IMR-90 (cell line): ENCODE measurements at regions not wholly inside any gene's neighbourhood (a gene's known extent, or its start where the extent isn't known, plus 50 kb on each side); places are given as distances from the start of the nearest gene placed in this dataset.

Experiments
- ATAC-seq: fragments of 200-7000 bp; cut with Tn5 transposase; 2 replicates; pipeline ENCODE4 v1.9.1; 2020; ENCODE audit warnings: low read depth, mild to moderate bottlenecking, moderate library complexity
- BruUV-seq: library from RNA; stranded (reverse); fragments of 400-500 nt; replicated peaks from 2 replicates; lab custom pipeline; 2021; lab: Mats Ljungman, UMichigan
- CTCF ChIA-PET: fragments of 300-600 bp; formaldehyde crosslinking; extraction: SDS; loops from one replicate; lab custom pipeline; 2021; ENCODE audit warnings: antibody characterized with exemption; lab: Yijun Ruan, JAX
- POLR2A ChIA-PET: fragments of 300-600 bp; sonication (Branson Sonifier 250); formaldehyde crosslinking; loops from one replicate; lab custom pipeline; 2022; ENCODE audit warnings: antibody characterized with exemption; ENCODE audit not compliant: unreplicated experiment; lab: Charles Lee
- DNase-seq: peaks from one replicate; pipeline ENCODE4 v3.0.0; 2013
- H2AFZ ChIP-seq: replicated peaks from 2 replicates; pipeline ENCODE3; 2013; ENCODE audit warnings: low read length, mild to moderate bottlenecking; ENCODE audit not compliant: poor library complexity
- H2AK5ac ChIP-seq: 2 replicates; pipeline ENCODE4 v1.6.1; 2013; ENCODE audit warnings: low read depth, low read length, inconsistent platforms
- H2AK9ac ChIP-seq: replicated peaks from 2 replicates; pipeline ENCODE3; 2013; ENCODE audit warnings: mild to moderate bottlenecking, low read depth, low read length, moderate library complexity; ENCODE audit not compliant: poor library complexity
- H2BK120ac ChIP-seq: 2 replicates; pipeline ENCODE4 v1.6.1; 2013; ENCODE audit warnings: low read depth, low read length, inconsistent platforms
- H2BK15ac ChIP-seq: 3 replicates; pipeline ENCODE4 v1.6.1; 2013; ENCODE audit warnings: low read depth, low read length, inconsistent platforms
- H2BK20ac ChIP-seq: 2 replicates; pipeline ENCODE4 v1.6.1; 2013; ENCODE audit warnings: low read depth, mild to moderate bottlenecking, inconsistent platforms, low read length, moderate library complexity
- H2BK5ac ChIP-seq: 2 replicates; pipeline ENCODE4 v1.6.1; 2013; ENCODE audit warnings: mild to moderate bottlenecking, low read depth, low read length, inconsistent platforms; ENCODE audit not compliant: poor library complexity, severe bottlenecking
- H3K14ac ChIP-seq: replicated peaks from 2 replicates; pipeline ENCODE4 v1.6.1; 2013; ENCODE audit warnings: low read depth, low read length, inconsistent platforms
- H3K18ac ChIP-seq: 2 replicates; pipeline ENCODE4 v1.6.1; 2013; ENCODE audit warnings: low read depth, low read length, control low read depth
- H3K23ac ChIP-seq: 2 replicates; pipeline ENCODE4 v1.6.1; 2013; ENCODE audit warnings: low read depth, low read length, inconsistent platforms
- H3K27ac ChIP-seq: 2 replicates; pipeline ENCODE4 v1.5.1; 2013; ENCODE audit warnings: mild to moderate bottlenecking, control low read depth, low read length; ENCODE audit not compliant: insufficient read depth
- H3K27me3 ChIP-seq: 2 replicates; pipeline ENCODE4 v1.6.1; 2013; ENCODE audit warnings: low read length; ENCODE audit not compliant: control insufficient read depth, insufficient read depth
- H3K36me3 ChIP-seq: 2 replicates; pipeline ENCODE4 v1.6.1; 2013; ENCODE audit warnings: low read length, mixed read lengths; ENCODE audit not compliant: control insufficient read depth, insufficient read depth
- H3K4ac ChIP-seq: 2 replicates; pipeline ENCODE4 v1.6.1; 2013; ENCODE audit warnings: low read depth, low read length, inconsistent platforms
- H3K4me1 ChIP-seq: 2 replicates; pipeline ENCODE4 v1.6.1; 2013; ENCODE audit warnings: low read length, mixed read lengths; ENCODE audit not compliant: control insufficient read depth, insufficient read depth
- H3K4me2 ChIP-seq: 2 replicates; pipeline ENCODE4 v1.6.1; 2013; ENCODE audit warnings: low read depth, mild to moderate bottlenecking, control low read depth, low read length, moderate library complexity
- H3K4me3 ChIP-seq: 2 replicates; pipeline ENCODE4 v1.5.1; 2013; ENCODE audit warnings: low read depth, mild to moderate bottlenecking, control low read depth, low read length, moderate library complexity; ENCODE audit not compliant: insufficient read depth
- H3K56ac ChIP-seq: 2 replicates; pipeline ENCODE4 v1.6.1; 2013; ENCODE audit warnings: low read length, inconsistent platforms; ENCODE audit not compliant: insufficient read depth; ENCODE audit errors: extremely low read depth
- H3K79me1 ChIP-seq, 2 experiments: 2 replicates each; pipeline ENCODE4 v1.6.1; 2013; ENCODE audit warnings: low read length in 2 of 2, inconsistent platforms in 1 of 2, low read depth in 1 of 2
- H3K9ac ChIP-seq: 2 replicates; pipeline ENCODE4 v1.6.1; 2013; ENCODE audit warnings: low read depth, low read length, control low read depth
- H3K9me1 ChIP-seq: 2 replicates; pipeline ENCODE4 v1.6.1; 2013; ENCODE audit warnings: low read length, inconsistent platforms; ENCODE audit not compliant: insufficient read depth
- H3K9me3 ChIP-seq: 2 replicates; pipeline ENCODE4 v1.6.1; 2013; ENCODE audit warnings: low read length; ENCODE audit not compliant: control insufficient read depth, insufficient read depth
- H4K20me1 ChIP-seq: 2 replicates; pipeline ENCODE4 v1.6.1; 2013; ENCODE audit warnings: low read length, inconsistent platforms; ENCODE audit not compliant: insufficient read depth
- H4K5ac ChIP-seq: 2 replicates; pipeline ENCODE4 v1.6.1; 2013; ENCODE audit warnings: mild to moderate bottlenecking, low read depth, low read length, control low read depth
- H4K8ac ChIP-seq, 2 experiments: 2 replicates each; pipeline ENCODE4 v1.6.1; 2013; ENCODE audit warnings: low read depth in 2 of 2, low read length in 2 of 2, control low read depth in 1 of 2, inconsistent platforms in 1 of 2
- H4K91ac ChIP-seq: 2 replicates; pipeline ENCODE4 v1.6.1; 2013; ENCODE audit warnings: low read depth, low read length, inconsistent platforms; ENCODE audit not compliant: insufficient read depth
- BHLHE40 ChIP-seq: fragments of 150-350 bp; IDR thresholded peaks from 2 replicates; pipeline ENCODE4 v1.6.1; 2016; ENCODE audit warnings: mild to moderate bottlenecking, low read depth, low read length
- CHD1 ChIP-seq: IDR thresholded peaks from 2 replicates; pipeline ENCODE4 v1.6.1; 2012; ENCODE audit warnings: low read depth, low read length, improper control_type of control experiment
- MAFK ChIP-seq: IDR thresholded peaks from 2 replicates; pipeline ENCODE4 v1.6.1; 2012; ENCODE audit warnings: low read depth, low read length, improper control_type of control experiment
- NFE2L2 ChIP-seq: fragments of 150-350 bp; IDR thresholded peaks from 2 replicates; pipeline ENCODE4 v1.6.1; 2016; ENCODE audit warnings: low read depth, mild to moderate bottlenecking, low read length
- POLR2A ChIP-seq: IDR thresholded peaks from 2 replicates; pipeline ENCODE4 v1.6.1; 2012; ENCODE audit warnings: mild to moderate bottlenecking, low read depth, low read length
- RAD21 ChIP-seq: IDR thresholded peaks from 2 replicates; pipeline ENCODE4 v1.6.1; 2012; ENCODE audit warnings: low read length, improper control_type of control experiment
- RFX5 ChIP-seq: IDR thresholded peaks from 2 replicates; pipeline ENCODE4 v1.8.0; 2012; ENCODE audit warnings: low read depth, mild to moderate bottlenecking, low read length, moderate library complexity
- WGBS, 2 experiments: methylation state at CpG; one replicate each; pipeline versions ENCODE4 v1.1.5 to v1.1.7; 2013; ENCODE audit warnings: missing lambda C conversion rate in 2 of 2; ENCODE audit not compliant: insufficient read length in 1 of 2; ENCODE audit errors: extremely low coverage in 2 of 2; 5-methylcytosine and 5-hydroxymethylcytosine counted together
- dilution Hi-C: fragments of 300-500 bp; cut with HindIII; formaldehyde crosslinking; loops from one replicate; pipeline ENCODE4 v1.14.3; 2018; ENCODE audit warnings: low sequenced_read_pairs; ENCODE audit not compliant: unreplicated experiment
- in situ Hi-C: fragments of 300-500 bp; cut with MboI; formaldehyde crosslinking; loops from 3 replicates; pipeline ENCODE4 v1.14.3; 2019; ENCODE audit warnings: low sequenced_read_pairs, inconsistent platforms, mixed read lengths
- intact Hi-C: fragments of 100-400 bp; cut with micrococcal nuclease; formaldehyde crosslinking; loops from 2 replicates; pipeline ENCODE4 v1.10.0; 2022

DNA sequence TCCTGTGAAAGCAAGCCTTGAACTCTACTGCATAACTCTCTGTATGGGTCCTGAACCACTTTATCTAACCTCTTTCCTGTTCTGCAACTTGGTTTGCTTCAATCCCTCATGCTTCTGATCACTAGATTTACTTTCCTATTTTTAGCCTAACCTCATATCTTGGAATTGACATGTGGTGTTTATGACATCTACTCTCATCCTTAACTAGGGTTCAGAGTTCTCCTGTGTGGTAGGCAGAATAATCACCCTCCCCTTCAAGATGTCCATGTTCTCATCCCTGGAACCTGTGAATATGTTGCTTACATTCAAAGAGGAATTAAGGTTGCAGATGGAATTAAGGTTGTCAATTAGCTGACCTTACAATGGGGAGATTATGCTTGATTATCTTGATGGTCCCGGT is 67.4 kb upstream of the STXBP6 start:
- ATAC-seq (no peak), DNase-seq (no peak)
- H3K4me2 ChIP-seq, result no peak overlapping the region
- H3K9me1 ChIP-seq, result no peaks in the 10 kb centered on the region
- H2BK5ac ChIP-seq, result no peak overlapping the region
- H3K18ac ChIP-seq, result no peak overlapping the region; the same call in 1 of the 2 replicates
- no peaks in the 10 kb centered on the region for H3K36me3 ChIP-seq
- no peaks in the 10 kb centered on the region for H4K20me1 ChIP-seq
- no peak overlapping the region for H3K27ac ChIP-seq
- TF ChIP-seq CHD1, result no peak
- no peak for TF ChIP-seq MAFK
- no peak for TF ChIP-seq NFE2L2
- TF ChIP-seq RAD21, result no peak
- no peak for TF ChIP-seq RFX5
- TF ChIP-seq POLR2A, result no peak
- TF ChIP-seq BHLHE40, result no peak
- no peak overlapping the region for H3K4ac ChIP-seq
- no peak overlapping the region for H4K5ac ChIP-seq
- H2AK9ac ChIP-seq, result no peak overlapping the region
- no peaks in the 10 kb centered on the region for H3K79me1 ChIP-seq
- no peak overlapping the region for H3K14ac ChIP-seq
- H2BK20ac ChIP-seq, result no peak overlapping the region
- H2BK15ac ChIP-seq, result no peak overlapping the region
- in situ Hi-C loops (no loop called here), dilution Hi-C loops (no loop called here), intact Hi-C loops (loop anchor here (10.0 kb wide), 1 partner anchor 273 kb away; no protein-coding TSS in a partner anchor)
- no peak overlapping the region for H2AK5ac ChIP-seq
- H3K9me3 ChIP-seq, result no peaks in the 10 kb centered on the region
- no peaks in the 10 kb centered on the region for H3K27me3 ChIP-seq
- no peak overlapping the region for H3K9ac ChIP-seq
- WGBS, 2 experiments, result no CpG with 5 or more reads among the region's 1 CpG
- no peak overlapping the region for H4K91ac ChIP-seq
- peaks cover 6% of the 10 kb centered on the region for H3K4me1 ChIP-seq
- H3K56ac ChIP-seq, result no peak overlapping the region
- no TSS peak for BruUV-seq
- CTCF ChIA-PET, result no interaction called here
- POLR2A ChIA-PET, result no interaction called here
- no peak overlapping the region for H2AFZ ChIP-seq
- no peak overlapping the region for H4K8ac ChIP-seq
- H2BK120ac ChIP-seq, result no peak overlapping the region
- no peak overlapping the region for H3K23ac ChIP-seq
- H3K4me3 ChIP-seq, result no peak overlapping the region
